GM21515 (cell line): ENCODE measurements at regions not wholly inside any gene's neighbourhood (a gene's known extent, or its start where the extent isn't known, plus 50 kb on each side); places are given as distances from the start of the nearest gene placed in this dataset.

Source experiments
- ATAC-seq: cut with Tn5 transposase; IDR thresholded peaks from one replicate; pipeline ENCODE4 v1.9.1; 2021; ENCODE audit not compliant: unreplicated experiment

DNA sequence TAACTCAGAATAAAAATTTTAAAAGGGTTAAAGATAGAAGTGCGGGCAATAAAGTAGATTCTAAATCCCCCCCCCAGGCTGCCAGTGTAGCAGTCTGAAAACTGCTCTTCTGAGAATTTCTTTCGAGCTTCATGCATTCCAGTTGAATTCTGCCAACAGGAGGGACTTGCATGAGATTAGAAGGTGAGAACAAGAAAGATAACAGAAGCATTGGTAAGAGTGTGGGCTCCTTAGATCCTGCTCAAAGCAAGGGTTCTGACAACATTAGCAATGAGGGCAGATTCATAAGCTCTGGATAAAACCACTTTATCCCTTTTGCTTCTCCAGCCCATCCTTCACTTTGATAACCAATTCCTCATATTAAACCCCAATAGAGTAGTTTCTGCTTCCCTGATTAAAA is 235.9 kb upstream of the CDH6 start:
- no peak for ATAC-seq

DNA sequence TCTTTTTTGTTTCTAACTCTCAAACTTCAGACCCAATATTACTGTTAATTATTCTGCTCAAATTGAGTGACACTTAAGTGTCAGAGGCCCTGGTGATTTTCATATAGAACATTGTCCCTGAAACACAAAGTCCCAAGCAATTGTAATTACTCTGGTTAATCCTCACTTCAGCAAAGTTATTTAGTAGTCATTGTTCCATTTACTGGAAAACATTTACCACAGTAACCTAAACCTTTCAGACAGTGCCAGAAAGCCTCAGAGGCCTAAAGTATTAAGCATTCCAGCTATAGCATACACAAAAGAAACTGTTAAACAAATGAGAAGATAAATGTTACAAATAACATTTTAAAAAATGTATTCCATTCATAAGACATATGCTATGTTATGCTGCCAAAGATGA is 237.2 kb upstream of the CDH6 start:
- ATAC-seq: no peak

DNA sequence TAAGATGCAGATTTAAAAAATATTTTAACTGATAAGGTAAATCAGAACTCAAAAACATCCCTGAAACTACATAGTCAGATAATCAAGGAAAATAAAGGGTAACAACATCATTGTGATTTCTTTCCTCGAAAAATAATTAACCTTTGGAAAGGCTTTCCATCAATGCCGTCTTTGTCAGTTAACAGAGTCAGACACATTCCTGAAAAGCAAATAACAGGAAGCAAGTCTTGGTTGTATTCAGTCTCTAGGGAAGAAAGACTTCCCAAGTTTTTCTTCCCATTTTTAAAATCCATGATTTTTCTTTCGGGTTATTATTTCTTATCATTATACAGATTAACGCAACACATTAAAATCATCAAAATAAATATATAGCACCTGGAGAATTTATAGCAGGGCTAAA is 256.4 kb upstream of the CDH6 start:
- ATAC-seq: no peak

DNA sequence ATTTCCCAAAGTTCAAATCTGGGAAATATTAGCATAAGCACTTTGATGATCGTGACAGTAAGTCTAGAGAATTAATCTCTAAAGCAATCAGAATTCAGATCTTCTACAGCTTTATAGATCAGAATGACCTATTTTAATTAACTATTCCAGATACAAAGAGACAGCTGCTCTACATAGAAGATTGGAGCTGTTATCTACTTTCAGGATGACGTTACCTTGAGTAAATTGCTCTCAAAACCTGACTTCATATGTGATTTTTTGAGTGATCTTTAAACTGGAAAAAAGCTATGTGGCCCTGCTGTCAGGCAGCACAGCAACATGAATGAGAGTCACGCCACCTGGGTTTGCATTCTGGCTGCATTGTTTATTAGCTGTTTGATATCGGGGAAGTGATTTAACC is 259.9 kb upstream of the CDH6 start:
- no peak for ATAC-seq

DNA sequence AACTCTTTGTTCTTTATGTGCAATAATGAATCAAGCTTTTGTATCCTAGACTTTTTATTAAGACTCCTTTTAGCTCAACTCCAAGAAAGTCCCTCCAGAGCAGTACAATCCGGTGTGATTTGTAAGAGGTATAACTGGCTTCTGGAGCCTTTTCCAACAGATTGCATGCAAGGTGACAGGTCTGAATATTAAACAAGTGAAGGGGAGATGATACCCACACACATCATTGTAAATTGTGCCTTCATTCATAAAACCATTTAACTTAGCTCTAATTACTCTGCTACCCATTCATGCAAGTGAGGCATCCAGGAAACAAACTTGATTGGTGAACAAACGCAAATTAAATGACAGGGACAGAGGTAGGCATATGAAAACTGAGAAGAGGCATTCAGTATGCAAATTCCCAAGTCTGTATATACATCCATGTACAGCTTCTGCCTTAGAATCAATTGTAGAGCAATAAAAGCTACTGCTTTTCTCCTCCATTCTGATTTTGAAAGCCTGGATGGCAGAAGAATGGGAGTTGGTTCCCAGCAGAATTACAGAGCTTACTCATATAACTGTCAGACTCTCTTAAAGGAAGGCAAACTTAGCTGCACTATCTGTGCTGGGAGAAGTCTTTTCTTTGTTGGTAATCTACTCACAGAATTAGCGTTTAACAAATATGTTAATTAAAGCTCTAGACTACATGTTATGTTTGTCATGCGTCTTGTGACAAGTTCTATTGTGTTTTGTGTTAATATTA is 261.0 kb upstream of the CDH6 start:
- ATAC-seq: no peak

DNA sequence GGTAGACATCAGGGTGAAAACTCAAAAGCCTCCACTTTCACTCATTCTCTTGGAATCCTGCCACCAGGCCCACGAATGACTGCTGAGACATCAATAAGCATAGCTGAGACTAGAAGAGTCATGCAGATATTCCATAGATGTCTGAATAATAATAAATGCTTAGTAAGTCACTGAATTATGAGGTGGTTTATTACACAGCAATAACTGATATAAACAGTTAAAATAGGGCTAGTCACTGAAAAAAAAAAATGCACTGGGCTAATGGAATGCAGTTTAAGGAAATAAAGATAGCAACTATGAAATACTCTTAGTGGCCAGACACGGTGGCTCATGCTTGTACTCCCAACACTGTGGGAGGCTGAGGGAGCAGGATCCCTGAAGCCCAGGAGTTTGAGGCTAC is 262.8 kb upstream of the CDH6 start:
- ATAC-seq: no peak

DNA sequence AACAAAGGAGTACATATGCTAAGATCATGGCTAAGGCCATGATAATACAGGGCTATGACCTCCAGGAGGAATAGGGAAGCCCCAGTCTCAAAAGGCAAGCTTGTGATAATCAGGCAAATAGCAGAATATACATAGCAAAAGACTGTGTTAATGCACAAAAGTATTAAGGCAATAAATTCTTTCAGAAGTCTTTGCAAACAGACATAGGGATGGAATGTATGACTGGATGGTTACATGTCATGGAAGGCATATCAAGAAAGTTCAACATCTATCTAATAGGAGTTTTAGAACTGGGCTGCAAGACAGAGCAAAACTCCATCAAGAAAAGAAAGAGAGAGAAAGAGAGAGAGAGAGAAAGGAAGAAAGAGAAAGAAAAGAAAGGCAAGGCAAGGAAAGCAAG is 264.5 kb upstream of the CDH6 start:
- no peak for ATAC-seq

DNA sequence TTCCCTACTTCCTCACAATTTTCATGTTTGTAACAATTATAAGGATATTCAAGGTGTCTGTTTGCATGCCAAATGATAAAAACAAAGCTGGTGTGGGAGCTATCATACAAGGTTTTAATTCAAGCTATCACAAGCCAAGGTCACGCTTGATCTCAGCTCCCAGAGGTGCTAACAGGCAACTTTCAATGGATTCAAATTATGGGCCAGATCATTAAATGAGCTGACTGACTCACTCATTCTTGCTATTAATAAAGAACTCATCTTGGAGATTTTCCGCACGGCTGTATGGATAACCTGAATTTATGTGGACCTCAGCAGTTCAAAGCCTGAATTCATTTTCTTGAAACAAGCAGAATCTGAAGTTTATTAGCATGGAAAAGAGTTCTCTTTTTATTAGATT is 267.3 kb upstream of the CDH6 start:
- ATAC-seq: no peak

DNA sequence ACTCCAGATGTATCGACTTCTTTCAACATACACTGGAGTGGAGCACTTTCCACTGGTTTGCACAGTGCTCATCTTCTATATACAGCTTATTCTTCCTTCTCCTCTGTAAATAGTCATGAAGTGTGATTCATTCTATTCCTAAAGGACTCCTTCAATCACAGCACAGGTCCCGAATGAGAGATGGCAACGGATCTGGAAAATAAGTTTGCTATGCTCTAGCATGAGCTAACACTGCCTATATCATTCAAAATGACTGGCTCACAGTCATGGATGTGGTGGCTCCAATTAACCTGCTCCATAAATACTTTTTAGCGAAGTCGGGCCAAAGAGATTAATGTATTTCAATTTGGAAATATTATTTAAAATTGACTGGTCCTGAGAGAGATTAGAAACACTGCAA is 272.1 kb upstream of the CDH6 start:
- ATAC-seq: no peak

DNA sequence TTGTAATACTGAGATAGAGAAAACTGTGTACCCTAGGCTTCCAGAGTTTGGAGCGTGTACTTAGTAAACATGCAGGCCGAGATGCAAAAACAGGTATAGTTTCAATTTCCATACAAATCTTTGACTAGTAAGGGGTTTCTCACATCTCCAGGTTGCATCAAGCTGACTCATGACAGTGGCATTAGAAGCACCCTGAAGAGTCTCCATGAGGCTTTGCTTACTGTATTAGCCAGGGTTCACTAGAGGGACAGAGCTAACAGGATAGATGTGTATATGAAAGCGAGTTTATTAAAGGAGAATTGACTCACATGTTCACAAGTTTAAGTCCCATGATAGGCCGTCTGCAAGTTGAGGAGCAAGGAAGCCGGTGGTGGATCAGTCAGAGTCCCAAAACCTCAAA is 275.3 kb upstream of the CDH6 start:
- ATAC-seq: no peak

DNA sequence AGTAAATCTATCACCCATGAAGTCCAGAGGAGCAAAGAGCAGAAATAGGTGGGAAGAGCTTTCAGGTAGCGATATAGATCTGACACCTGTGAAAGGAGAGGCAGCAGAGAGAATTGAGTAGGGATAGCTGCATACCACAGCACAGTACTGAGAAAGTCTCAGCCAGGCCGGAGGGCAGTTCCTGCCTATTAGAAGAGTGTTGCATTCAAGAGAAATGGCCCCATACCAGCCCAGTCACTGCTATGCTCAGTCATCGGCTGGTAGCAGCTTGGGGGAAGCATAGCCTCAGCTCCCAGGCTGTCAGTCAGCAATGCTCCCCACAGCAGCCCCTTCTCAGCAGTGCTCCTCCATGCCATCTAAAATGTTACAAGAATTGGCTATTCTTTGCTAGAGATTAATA is 285.1 kb upstream of the CDH6 start:
- no peak for ATAC-seq

DNA sequence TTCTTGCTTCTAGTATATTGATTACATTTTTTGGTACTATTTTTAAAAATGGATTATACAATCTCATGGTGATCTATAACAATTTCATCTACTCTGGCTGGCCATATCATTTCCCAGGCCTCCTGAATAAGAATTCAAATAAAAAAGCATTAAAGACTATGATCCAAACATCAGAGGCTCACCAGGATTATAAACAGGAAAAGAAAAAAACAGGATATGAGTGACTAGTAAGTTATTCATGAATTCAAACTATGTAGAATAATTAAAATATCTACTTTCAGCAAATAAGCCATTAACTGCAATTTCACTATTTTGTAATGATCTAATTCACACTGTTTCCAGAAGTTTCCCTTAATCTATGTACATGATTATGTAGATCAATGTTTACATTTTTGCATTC is 293.1 kb upstream of the CDH6 start:
- no peak for ATAC-seq

DNA sequence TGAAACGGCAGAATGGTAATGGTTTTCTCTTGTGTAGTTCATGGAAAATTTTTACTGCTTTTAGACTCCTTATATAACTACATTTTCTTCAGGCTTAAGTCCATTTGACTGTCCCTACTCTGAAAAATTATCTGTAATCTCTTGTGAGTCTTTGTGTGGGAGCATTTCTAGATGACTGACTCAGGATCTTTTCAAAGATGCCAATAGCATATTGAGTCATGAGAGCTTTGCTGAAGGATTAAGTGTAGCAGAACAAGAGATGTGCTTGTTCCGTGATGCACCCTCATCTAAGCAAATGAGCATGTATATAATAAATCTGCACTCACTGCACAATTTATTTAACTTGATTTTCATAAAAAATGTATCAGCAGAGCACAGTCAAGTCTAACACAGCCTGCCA is 298.7 kb upstream of the CDH6 start:
- ATAC-seq: no peak

DNA sequence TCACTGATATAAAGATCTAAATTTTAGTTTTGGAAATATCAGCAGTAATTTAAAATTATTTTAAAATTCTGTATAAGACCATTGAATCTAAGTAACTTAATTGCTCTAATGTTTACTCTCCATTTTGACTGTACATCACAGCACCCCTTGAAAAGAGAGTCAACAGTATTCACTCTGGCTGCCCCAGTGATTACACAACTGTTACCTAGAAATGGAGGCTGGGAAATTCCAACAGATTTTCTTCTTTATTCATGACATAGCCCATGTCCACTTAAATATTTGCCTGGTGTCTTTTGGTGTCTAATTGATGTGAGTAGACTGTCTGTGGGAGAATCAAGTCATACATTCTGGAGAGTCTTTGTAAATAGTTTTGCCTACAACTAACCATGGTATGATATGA is 301.8 kb upstream of the CDH6 start:
- no peak for ATAC-seq

DNA sequence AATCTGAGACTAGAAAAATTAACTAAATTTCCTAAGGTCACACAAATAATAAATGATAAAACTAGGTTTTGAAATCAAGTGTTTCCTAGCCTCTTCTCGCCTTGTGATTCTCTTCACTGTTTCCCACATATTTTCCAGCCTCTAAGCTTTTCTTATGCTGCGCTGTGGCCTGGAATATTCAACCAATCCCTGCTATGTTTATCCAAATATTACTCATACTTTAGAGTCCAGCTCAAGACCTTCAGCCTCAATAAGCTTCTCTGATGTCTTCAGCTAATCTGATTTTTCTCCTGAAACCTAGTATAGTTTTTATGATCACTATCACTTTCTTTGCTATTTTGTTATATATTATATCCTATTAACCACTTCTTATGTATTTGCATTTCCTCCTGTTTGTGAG is 303.1 kb upstream of the CDH6 start:
- no peak for ATAC-seq

DNA sequence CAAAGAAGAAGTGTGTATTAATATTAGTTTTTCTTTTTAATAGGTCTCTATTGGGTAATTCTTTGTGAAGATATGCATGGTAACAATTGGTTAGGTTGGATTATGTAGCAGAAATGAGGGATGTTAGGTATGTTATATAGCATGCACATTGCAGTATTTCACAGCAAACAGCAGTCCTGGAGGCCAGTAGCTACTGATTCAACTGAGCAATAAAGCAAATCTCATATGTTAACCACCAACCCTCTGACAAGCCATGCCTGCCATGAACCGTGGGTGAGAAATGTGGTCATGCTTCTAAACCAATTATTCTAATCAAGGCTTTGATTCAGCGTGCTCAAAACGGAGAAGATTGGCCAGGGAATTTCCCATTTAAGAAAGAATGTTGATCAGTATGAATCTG is 313.0 kb upstream of the CDH6 start:
- ATAC-seq: no peak

DNA sequence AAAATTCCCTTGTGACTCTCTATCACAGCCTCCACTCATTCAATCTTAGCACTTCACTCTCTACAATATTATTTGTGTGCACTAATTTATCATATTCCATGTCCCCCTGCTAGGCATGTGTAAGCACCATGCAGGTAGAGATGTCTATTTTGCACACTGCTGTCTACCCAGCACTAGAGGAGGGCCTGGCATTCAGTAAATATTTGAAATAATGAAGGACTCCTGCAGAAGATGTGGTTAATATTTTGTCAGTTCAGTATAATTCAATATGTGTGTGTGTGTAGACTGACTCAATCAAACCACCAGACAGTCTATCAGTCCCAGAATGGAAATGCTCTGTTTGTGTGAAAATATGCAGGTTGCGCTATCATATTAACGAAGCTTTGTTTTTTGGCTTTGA is 313.6 kb upstream of the CDH6 start:
- no peak for ATAC-seq

DNA sequence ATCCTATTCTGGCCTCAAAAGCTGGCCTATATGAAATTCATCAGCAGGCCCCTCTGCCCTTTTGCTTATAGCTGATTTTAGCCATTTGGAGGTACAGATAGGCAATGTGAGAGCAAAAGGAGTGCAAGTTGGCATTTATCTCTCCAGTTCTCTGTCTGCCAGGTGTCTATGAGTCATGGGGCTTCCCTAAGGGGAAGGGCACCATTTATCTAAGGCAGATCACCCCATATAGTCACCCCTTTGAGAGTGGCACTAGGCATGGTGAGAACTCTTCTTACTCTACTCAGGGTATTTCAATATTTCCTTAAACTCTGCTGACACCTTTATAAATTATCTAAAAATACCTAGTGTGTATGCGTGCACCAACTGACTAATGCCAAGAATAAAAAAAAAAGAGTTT is 314.7 kb upstream of the CDH6 start:
- ATAC-seq: no peak

DNA sequence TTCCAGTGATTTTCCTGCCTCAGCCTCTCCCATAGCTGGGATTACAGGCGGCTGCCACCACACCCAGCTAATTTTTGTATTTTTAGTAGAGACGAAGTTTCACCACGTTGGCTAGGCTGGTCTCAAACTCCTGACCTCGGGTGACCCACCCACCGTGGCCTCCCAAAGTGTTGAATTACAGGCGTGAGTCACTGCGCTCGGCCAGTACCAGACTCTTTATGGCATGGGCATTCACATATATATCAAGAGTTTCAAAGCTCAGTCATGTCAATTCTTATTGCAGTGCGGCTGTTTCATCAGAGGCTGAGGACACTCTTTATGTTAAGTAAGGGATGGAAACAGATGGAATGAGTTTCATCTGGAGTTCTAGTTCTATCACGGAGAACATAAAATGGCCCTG is 315.2 kb upstream of the CDH6 start:
- ATAC-seq: no peak

DNA sequence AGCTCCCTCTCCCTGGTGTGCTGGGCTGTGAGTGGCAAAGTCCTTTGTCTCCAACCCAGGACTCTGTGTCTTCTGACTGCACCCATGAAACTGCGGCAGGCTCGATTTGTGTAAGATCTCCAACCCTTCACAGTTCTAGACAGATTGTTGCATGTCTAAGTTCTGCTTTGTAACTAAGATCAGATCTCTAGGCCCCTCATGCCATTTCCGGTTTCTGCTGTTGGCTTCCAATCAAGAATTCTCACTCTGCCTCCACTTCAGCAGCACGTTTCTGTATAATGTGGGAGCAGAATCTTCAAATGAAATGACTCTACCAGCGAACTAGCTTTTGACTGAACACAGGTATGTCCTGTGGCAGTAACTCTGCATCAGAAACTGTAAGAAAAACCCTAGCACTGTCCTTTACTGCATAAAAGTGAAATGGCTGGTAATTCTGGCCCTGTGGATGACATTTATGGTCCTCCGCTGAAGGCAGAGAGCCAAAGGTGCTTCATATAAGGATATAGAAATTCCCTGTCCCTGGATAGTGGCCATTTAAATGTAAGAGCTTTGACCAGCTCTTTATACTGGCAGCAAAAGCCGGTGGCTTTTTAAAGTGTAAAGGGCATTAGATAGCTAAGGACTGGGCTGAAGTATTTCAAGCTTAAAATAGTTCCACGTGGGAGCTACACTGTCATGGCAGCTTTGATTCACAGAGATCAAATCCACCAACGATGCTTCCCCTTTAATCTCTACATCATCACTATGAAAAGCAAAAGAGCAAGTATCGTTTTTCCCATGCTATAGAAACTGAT is 319.0 kb upstream of the CDH6 start:
- no peak for ATAC-seq

DNA sequence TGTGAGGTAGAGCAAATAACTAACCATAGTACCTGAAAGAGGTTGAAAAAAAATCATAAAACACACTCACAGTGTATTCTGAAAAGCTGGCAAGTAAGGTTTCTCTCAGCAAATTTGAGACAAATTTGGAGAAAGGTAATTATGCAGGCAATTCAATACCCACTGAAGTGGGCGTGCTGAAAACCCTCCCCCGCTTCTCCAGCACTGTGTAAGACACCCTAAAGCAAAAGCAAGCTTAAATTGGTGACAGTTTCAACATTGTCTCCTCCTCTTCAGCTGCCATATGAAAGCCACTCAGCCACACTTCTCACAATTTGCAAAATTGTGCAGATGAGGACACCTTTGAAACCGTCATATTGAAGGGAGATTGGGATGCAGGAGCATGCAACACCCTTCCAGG is 322.3 kb upstream of the CDH6 start:
- no peak for ATAC-seq

DNA sequence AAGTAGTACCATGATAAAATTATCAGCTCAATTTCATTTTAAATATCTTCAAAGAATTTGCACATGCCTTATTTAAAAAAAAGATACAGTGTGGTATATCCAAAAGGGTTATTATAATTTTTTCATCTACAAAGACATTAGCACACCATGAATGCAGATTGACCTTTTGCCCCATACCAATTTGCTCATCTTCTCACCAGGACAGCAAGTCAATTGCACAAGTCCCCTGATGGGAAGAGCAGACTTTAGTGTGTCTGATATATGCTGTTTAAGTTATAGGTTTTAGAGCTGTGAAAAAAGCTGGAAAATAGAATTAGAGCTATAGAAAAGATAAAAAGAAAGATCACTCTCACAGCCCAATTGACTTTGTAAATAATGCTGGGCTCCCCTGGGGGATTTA is 325.8 kb upstream of the CDH6 start:
- no peak for ATAC-seq

DNA sequence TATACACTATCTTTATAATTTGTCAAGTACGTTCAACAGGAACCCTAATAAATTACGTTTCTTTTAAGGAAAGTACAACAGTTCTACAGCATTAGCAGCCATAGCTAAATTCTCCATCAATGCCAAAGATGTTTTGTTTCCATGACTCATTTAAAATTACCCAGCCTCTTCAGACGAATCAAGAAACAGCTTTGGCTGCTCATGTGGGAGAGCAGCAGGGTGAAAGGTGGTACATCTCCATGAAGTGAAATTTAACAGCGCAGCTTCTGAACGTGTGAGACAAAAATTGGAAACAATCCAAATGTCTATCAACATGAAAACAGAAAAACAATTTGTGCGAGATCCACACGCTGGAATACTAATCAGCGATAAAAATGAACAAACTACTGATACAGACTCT is 327.3 kb upstream of the CDH6 start:
- ATAC-seq: no peak
